ENCODE measurements at regions not wholly inside any gene's neighbourhood (a gene's known extent, or its start where the extent isn't known, plus 50 kb on each side); places are given as distances from the start of the nearest gene placed in this dataset.

GRCh38 chr9:78582821-78583220 is 285.9 kb downstream of the PSAT1 start:
- TF ChIP-seq EZH2 (IDR thresholded peaks at IDR 0.05; ENCODE audit: low read length, missing control alignments) (no peak), CTCF (conservative IDR thresholded peaks at IDR 0.05 in 1 of 2, IDR thresholded peaks at IDR 0.05 in 1 of 2; ENCODE audit: low read depth in 1 of 2, low read length in 2 of 2) (no peak)
